Mucosa of gallbladder (tissue), 1 donor: ENCODE measurements at regions not wholly inside any gene's neighbourhood (a gene's known extent, or its start where the extent isn't known, plus 50 kb on each side); places are given as distances from the start of the nearest gene placed in this dataset.
"Not testable (repeated sequence)": the region's sequence is repeated elsewhere in the genome, so short reads cannot be mapped to it uniquely, and the experiment has no call there.

Experiments used
- DNase-seq: peaks from one replicate; pipeline ENCODE4 v3.0.0-alpha.2; 2020; ENCODE audit warnings: low spot score
- donor health status: DM: no; HTN: no; CAD: no.

- no peak for DNase-seq
These were observed 2022.9 kb upstream of the CDH6 start for GRCh38 chr5:29170599-29170998.

GRCh38 chr5:29169886-29170285, 2023.6 kb upstream of the CDH6 start:
- no peak for DNase-seq

GRCh38 chr5:29162297-29162696, 2031.2 kb upstream of the CDH6 start:
- DNase-seq: no peak

GRCh38 chr5:29161399-29162291, 2031.8 kb upstream of the CDH6 start:
- no peak for DNase-seq

- DNase-seq: no peak
These were observed 2035.5 kb upstream of the CDH6 start for GRCh38 chr5:29157975-29158374.

- DNase-seq: no peak
These were observed 2042.6 kb upstream of the CDH6 start for GRCh38 chr5:29150840-29151239.

GRCh38 chr5:29148581-29148980, 2044.9 kb upstream of the CDH6 start:
- DNase-seq: no peak

GRCh38 chr5:29148073-29148472, 2045.4 kb upstream of the CDH6 start:
- DNase-seq: no peak

GRCh38 chr5:29143266-29143665, 2050.2 kb upstream of the CDH6 start:
- DNase-seq: no peak

- no peak for DNase-seq
These were observed 2059.1 kb upstream of the CDH6 start for GRCh38 chr5:29134418-29134817.

- DNase-seq: no peak
These were observed 2062.2 kb upstream of the CDH6 start for GRCh38 chr5:29131285-29131684.

- DNase-seq: no peak
These were observed 2062.7 kb upstream of the CDH6 start for GRCh38 chr5:29130786-29131185.

- DNase-seq: not testable (repeated sequence)
These were observed 2065.8 kb upstream of the CDH6 start for GRCh38 chr5:29127524-29128156.

- DNase-seq: not testable (repeated sequence)
These were observed 2067.0 kb upstream of the CDH6 start for GRCh38 chr5:29126462-29126861.

- no peak for DNase-seq
These were observed 2071.2 kb upstream of the CDH6 start for GRCh38 chr5:29122306-29122705.

GRCh38 chr5:29114331-29114768, 2076.0 kb upstream of the CDH9 start:
- no peak for DNase-seq

GRCh38 chr5:29113516-29113915, 2075.1 kb upstream of the CDH9 start:
- no peak for DNase-seq

- DNase-seq: no peak
These were observed 2061.2 kb upstream of the CDH9 start for GRCh38 chr5:29099585-29099984.

GRCh38 chr5:29089591-29090130, 2051.3 kb upstream of the CDH9 start:
- DNase-seq: no peak

- DNase-seq: no peak
These were observed 2046.8 kb upstream of the CDH9 start for GRCh38 chr5:29085142-29085541.

- no peak for DNase-seq
These were observed 2041.4 kb upstream of the CDH9 start for GRCh38 chr5:29079771-29080170.

- DNase-seq: no peak
These were observed 2039.1 kb upstream of the CDH9 start for GRCh38 chr5:29077451-29077850.

- no peak for DNase-seq
These were observed 2030.7 kb upstream of the CDH9 start for GRCh38 chr5:29069104-29069402.
